Esophagus mucosa (tissue), 1 donor: ENCODE measurements at regions not wholly inside any gene's neighbourhood (a gene's known extent, or its start where the extent isn't known, plus 50 kb on each side); places are given as distances from the start of the nearest gene placed in this dataset.
"Not testable (repeated sequence)": the region's sequence is repeated elsewhere in the genome, so short reads cannot be mapped to it uniquely, and the experiment has no call there.

Source experiments
- ATAC-seq: fragments of 200-7000 bp; cut with Tn5 transposase; one replicate; pipeline ENCODE4 v1.9.1; 2020
- donor health status: DM: yes; HTN: yes; CAD: no.

- ATAC-seq = no peak
Measured at GRCh38 chr1:184851822-184852746, 97.4 kb upstream of the EDEM3 start.

GRCh38 chr1:184843732-184844495 lies 89.3 kb upstream of the EDEM3 start:
- ATAC-seq = no peak

- ATAC-seq = no peak
Measured at GRCh38 chr1:184840596-184840995, 85.9 kb upstream of the EDEM3 start.

GRCh38 chr1:184838504-184838951 lies 83.9 kb upstream of the EDEM3 start:
- ATAC-seq = peak; percentile 98

- ATAC-seq = no peak
Measured at GRCh38 chr1:184836934-184837895, 82.6 kb upstream of the EDEM3 start.

- ATAC-seq = no peak
Measured at GRCh38 chr1:184836141-184836540, 81.5 kb upstream of the EDEM3 start.

GRCh38 chr1:184833994-184834393 lies 79.3 kb upstream of the EDEM3 start:
- ATAC-seq = not testable (repeated sequence)

- ATAC-seq = peak; percentile 72
Measured at GRCh38 chr1:184832517-184832916, 77.9 kb upstream of the EDEM3 start.

GRCh38 chr1:184829496-184829895 lies 74.8 kb upstream of the EDEM3 start:
- not testable (repeated sequence) for ATAC-seq

GRCh38 chr1:184828369-184828717 lies 73.7 kb upstream of the EDEM3 start:
- ATAC-seq = no peak

GRCh38 chr1:184827600-184828368 lies 73.1 kb upstream of the EDEM3 start:
- ATAC-seq = no peak

- no peak for ATAC-seq
Measured at GRCh38 chr1:184826001-184826400, 71.3 kb upstream of the EDEM3 start.

GRCh38 chr1:184825571-184825970 lies 70.9 kb upstream of the EDEM3 start:
- ATAC-seq = no peak

- ATAC-seq = peak; percentile 11
Measured at GRCh38 chr1:184824691-184825323, 70.1 kb upstream of the EDEM3 start.

- no peak for ATAC-seq
Measured at GRCh38 chr1:184823080-184823479, 68.4 kb upstream of the EDEM3 start.

GRCh38 chr1:184822267-184822666 lies 67.6 kb upstream of the EDEM3 start:
- no peak for ATAC-seq

GRCh38 chr1:184821658-184822057 lies 67.0 kb upstream of the EDEM3 start:
- ATAC-seq = no peak

- ATAC-seq = no peak
Measured at GRCh38 chr1:184820956-184821355, 66.3 kb upstream of the EDEM3 start.

- no peak for ATAC-seq
Measured at GRCh38 chr1:184820218-184820750, 65.6 kb upstream of the EDEM3 start.

- no peak for ATAC-seq
Measured at GRCh38 chr1:184818646-184819045, 64.0 kb upstream of the EDEM3 start.

GRCh38 chr1:184817003-184817402 lies 62.3 kb upstream of the EDEM3 start:
- ATAC-seq = not testable (repeated sequence)
